ENCODE measurements at regions not wholly inside any gene's neighbourhood (a gene's known extent, or its start where the extent isn't known, plus 50 kb on each side); places are given as distances from the start of the nearest gene placed in this dataset.

DNA sequence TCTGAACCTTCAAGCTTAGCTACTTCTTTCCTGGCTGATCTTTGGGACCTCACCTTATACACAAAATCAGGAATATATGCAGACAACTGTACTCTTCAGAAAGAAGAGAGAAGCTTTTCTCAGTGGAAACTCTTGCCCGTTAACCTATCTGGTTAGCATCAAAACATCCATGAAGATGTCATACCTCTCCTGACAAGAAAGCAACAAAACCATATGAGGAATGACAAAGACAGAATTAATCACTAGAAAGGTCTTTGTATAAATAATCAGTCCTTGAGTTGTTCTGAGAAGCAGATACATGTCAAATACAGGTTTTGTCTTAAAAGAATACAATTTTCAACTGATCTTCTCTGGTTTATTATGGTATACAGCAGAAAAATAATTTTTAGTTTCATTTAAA, 130.8 kb downstream of the FAT4 start:
- TF ChIP-seq, protein P1, sequence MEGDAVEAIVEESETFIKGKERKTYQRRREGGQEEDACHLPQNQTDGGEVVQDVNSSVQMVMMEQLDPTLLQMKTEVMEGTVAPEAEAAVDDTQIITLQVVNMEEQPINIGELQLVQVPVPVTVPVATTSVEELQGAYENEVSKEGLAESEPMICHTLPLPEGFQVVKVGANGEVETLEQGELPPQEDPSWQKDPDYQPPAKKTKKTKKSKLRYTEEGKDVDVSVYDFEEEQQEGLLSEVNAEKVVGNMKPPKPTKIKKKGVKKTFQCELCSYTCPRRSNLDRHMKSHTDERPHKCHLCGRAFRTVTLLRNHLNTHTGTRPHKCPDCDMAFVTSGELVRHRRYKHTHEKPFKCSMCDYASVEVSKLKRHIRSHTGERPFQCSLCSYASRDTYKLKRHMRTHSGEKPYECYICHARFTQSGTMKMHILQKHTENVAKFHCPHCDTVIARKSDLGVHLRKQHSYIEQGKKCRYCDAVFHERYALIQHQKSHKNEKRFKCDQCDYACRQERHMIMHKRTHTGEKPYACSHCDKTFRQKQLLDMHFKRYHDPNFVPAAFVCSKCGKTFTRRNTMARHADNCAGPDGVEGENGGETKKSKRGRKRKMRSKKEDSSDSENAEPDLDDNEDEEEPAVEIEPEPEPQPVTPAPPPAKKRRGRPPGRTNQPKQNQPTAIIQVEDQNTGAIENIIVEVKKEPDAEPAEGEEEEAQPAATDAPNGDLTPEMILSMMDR (CRISPR knock-in tag; IDR thresholded peaks at IDR 0.05): no peak
- TF ChIP-seq HNRNPK (IDR thresholded peaks at IDR 0.05; ENCODE audit: low read depth, low read length, poor library complexity, severe bottlenecking) (no peak), ZNF558 (CRISPR knock-in tag; IDR thresholded peaks at IDR 0.05; ENCODE audit: borderline replicate concordance) (no peak), JUNB (CRISPR knock-in tag; IDR thresholded peaks at IDR 0.05; ENCODE audit: borderline replicate concordance) (no peak)
